ENCODE measurements at regions not wholly inside any gene's neighbourhood (a gene's known extent, or its start where the extent isn't known, plus 50 kb on each side); places are given as distances from the start of the nearest gene placed in this dataset.

GRCh38 chr2:173448938-173449471 lies 94.3 kb downstream of the CDCA7 start:
- TF ChIP-seq, protein P1, sequence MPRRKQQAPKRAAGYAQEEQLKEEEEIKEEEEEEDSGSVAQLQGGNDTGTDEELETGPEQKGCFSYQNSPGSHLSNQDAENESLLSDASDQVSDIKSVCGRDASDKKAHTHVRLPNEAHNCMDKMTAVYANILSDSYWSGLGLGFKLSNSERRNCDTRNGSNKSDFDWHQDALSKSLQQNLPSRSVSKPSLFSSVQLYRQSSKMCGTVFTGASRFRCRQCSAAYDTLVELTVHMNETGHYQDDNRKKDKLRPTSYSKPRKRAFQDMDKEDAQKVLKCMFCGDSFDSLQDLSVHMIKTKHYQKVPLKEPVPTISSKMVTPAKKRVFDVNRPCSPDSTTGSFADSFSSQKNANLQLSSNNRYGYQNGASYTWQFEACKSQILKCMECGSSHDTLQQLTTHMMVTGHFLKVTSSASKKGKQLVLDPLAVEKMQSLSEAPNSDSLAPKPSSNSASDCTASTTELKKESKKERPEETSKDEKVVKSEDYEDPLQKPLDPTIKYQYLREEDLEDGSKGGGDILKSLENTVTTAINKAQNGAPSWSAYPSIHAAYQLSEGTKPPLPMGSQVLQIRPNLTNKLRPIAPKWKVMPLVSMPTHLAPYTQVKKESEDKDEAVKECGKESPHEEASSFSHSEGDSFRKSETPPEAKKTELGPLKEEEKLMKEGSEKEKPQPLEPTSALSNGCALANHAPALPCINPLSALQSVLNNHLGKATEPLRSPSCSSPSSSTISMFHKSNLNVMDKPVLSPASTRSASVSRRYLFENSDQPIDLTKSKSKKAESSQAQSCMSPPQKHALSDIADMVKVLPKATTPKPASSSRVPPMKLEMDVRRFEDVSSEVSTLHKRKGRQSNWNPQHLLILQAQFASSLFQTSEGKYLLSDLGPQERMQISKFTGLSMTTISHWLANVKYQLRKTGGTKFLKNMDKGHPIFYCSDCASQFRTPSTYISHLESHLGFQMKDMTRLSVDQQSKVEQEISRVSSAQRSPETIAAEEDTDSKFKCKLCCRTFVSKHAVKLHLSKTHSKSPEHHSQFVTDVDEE (CRISPR knock-in tag; IDR thresholded peaks at IDR 0.05) = no peak
- TF ChIP-seq CREB5 (CRISPR knock-in tag; IDR thresholded peaks at IDR 0.05; ENCODE audit: low read depth) = no peak
- TF ChIP-seq ZFP3 (CRISPR knock-in tag; IDR thresholded peaks at IDR 0.05) = no peak
- TF ChIP-seq TOX (CRISPR knock-in tag; IDR thresholded peaks at IDR 0.05; ENCODE audit: borderline replicate concordance) = no peak
- TF ChIP-seq, protein P2, sequence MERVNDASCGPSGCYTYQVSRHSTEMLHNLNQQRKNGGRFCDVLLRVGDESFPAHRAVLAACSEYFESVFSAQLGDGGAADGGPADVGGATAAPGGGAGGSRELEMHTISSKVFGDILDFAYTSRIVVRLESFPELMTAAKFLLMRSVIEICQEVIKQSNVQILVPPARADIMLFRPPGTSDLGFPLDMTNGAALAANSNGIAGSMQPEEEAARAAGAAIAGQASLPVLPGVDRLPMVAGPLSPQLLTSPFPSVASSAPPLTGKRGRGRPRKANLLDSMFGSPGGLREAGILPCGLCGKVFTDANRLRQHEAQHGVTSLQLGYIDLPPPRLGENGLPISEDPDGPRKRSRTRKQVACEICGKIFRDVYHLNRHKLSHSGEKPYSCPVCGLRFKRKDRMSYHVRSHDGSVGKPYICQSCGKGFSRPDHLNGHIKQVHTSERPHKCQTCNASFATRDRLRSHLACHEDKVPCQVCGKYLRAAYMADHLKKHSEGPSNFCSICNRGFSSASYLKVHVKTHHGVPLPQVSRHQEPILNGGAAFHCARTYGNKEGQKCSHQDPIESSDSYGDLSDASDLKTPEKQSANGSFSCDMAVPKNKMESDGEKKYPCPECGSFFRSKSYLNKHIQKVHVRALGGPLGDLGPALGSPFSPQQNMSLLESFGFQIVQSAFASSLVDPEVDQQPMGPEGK (CRISPR knock-in tag; IDR thresholded peaks at IDR 0.05; ENCODE audit: borderline replicate concordance) = no peak

Data from SK-N-SH treated with all-trans-retinoic acid at 6 μM for 48 hours (cell line).